Heart left ventricle (tissue), 16 donors: ENCODE measurements at regions not wholly inside any gene's neighbourhood (a gene's known extent, or its start where the extent isn't known, plus 50 kb on each side); places are given as distances from the start of the nearest gene placed in this dataset.

Experiments used
- ATAC-seq, 4 donors: fragments of 200-7000 bp; cut with Tn5 transposase; one replicate each; pipeline ENCODE4 v1.9.1; 2020 to 2022; ENCODE audit warnings: moderate library complexity in 4 of 4, mild to moderate bottlenecking in 3 of 4, moderate number of reproducible peaks in 1 of 4
- DNase-seq, 5 donors: peaks; one replicate each; pipeline ENCODE4 v3.0.0-alpha.2; 2020
- H3K27ac ChIP-seq, 12 donors: fragments of 200-600 bp; sonication (generic) in 4 of 12; one replicate each; pipeline versions ENCODE4 v1.5.0 to v1.8.0; 2016 to 2022; ENCODE audit warnings: mild to moderate bottlenecking in 2 of 12
- H3K27me3 ChIP-seq, 9 donors: fragments of 200-600 bp; sonication (generic) in 2 of 9; one replicate each; pipeline versions ENCODE4 v1.5.1 to v1.8.0; 2016 to 2022; ENCODE audit warnings: mild to moderate bottlenecking in 3 of 9
- H3K36me3 ChIP-seq, 9 donors: fragments of 200-600 bp; sonication (generic) in 2 of 9; one replicate each; pipeline versions ENCODE4 v1.5.0 to v1.8.0; 2018 to 2022; ENCODE audit warnings: mild to moderate bottlenecking in 2 of 9
- H3K4me1 ChIP-seq, 12 donors: fragments of 200-600 bp; sonication (generic) in 4 of 12; one replicate each; pipeline versions ENCODE4 v1.5.0 to v1.8.0; 2016 to 2022; ENCODE audit warnings: mild to moderate bottlenecking in 3 of 12
- H3K4me3 ChIP-seq, 12 donors: fragments of 200-600 bp; sonication (generic) in 4 of 12; one replicate each; pipeline versions ENCODE4 v1.5.0 to v1.8.0; 2017 to 2022; ENCODE audit warnings: mild to moderate bottlenecking in 9 of 12, moderate library complexity in 4 of 12
- H3K9me3 ChIP-seq, 12 donors: fragments of 200-600 bp; sonication (generic) in 4 of 12; one replicate each; pipeline versions ENCODE4 v1.5.0 to v1.8.0; 2016 to 2022; ENCODE audit warnings: mild to moderate bottlenecking in 1 of 12
- CTCF ChIP-seq, 12 donors: fragments of 200-600 bp; sonication (generic) in 4 of 12; IDR thresholded peaks; one replicate each; pipeline versions ENCODE4 v1.5.0 to v1.8.0; 2018 to 2022; ENCODE audit warnings: antibody characterized with exemption in 12 of 12, mild to moderate bottlenecking in 5 of 12
- POLR2A ChIP-seq, 2 donors: fragments of 450-650 bp; IDR thresholded peaks; one replicate each; pipeline ENCODE4 v1.6.1; 2017; ENCODE audit warnings: antibody characterized with exemption in 2 of 2, mild to moderate bottlenecking in 2 of 2, moderate library complexity in 2 of 2
- WGBS, 4 donors: extraction: QIAGEN DNeasy Blood & Tissue Kit in 2 of 4; methylation state at CpG; one replicate each; pipeline versions ENCODE4 v1.1.5 to v1.1.7; 2013 to 2018; 5-methylcytosine and 5-hydroxymethylcytosine counted together
- intact Hi-C, 10 donors: fragments of 100-400 bp; cut with DNase I; formaldehyde crosslinking; loops; one replicate each; pipeline versions ENCODE4 v1.11.1 to v1.14.2; 2022
- donor health status: ischemic (EF 13 %, LVEDD 7.1; RV severe dilation, severe dysfunction).
- donor health status: healthy with polysubstance abuse.
- donor health status: DM: no; HTN: yes; CAD: no.
- donor health status: DM: no; HTN: no; CAD: no.
- donor health status: ischemic (EF 25% LVEDD 6.9; RV normal size, moderate dysfunction).
- donor health status: ischemic (EF 25% LVEDD 5.7; RV mildly dilated, moderate dysfunction).
- donor health status: healthy.
- donor health status: DM: yes; HTN: yes; CAD: no.
- donor health status: ischemic (EF 35%, LVEDD 5.7; RV mildly dilated, moderate dysfunction).
- donor health status: nonischemic (EF 11% LVEDD 7.7; RV severe dilation, severe dysfunction).
- donor health status: DM: yes; HTN: yes; CAD: no.
- donor health status: PGD.
- donor health status: ischemic (EF 29% LVEDD 5.4; RV normal size, mild dysfunction).
- donor health status: nonischemic (EF 23%, LVEDD 6.1; RV moderate dilation, normal function).

GRCh38 chr20:59400708-59401107, 100.3 kb downstream of the EDN3 start:
- Histone ChIP-seq H3K36me3 (no peaks in the 10 kb centered on the region), H3K27me3 (peaks cover 9 to 86% (median 47%) of the 10 kb centered on the region in 9 donors), H3K27ac (no peak overlapping the region), H3K4me1 (peaks cover 0 to 18% (median 7%) of the 10 kb centered on the region in 12 donors), H3K4me3 (no peak overlapping the region), H3K9me3 (no peaks in the 10 kb centered on the region)
- no peak for ATAC-seq
- WGBS, 4 donors: 36 to 47% (median 42%) methylated on average over 9 of the region's 9 CpGs
- intact Hi-C loops: loop anchor here in 9 of 10 donors (5.0 to 10.0 kb wide), 7 partner anchors 176 to 536 kb away; no protein-coding TSS in a partner anchor
- no peak for DNase-seq
- TF ChIP-seq POLR2A (IDR thresholded peaks at IDR 0.05): no peak
- TF ChIP-seq CTCF (IDR thresholded peaks at IDR 0.05): no peak

GRCh38 chr20:59402681-59403080, 102.3 kb downstream of the EDN3 start:
- no peak for TF ChIP-seq CTCF (IDR thresholded peaks at IDR 0.05)
- TF ChIP-seq POLR2A (IDR thresholded peaks at IDR 0.05): no peak
- intact Hi-C loops: loop anchor here (2.0 to 10.0 kb wide), 8 partner anchors 178 to 538 kb away; no protein-coding TSS in a partner anchor

GRCh38 chr20:59403261-59403961, 103.0 kb downstream of the EDN3 start:
- Histone ChIP-seq H3K36me3 (no peaks in the 10 kb centered on the region), H3K9me3 (no peaks in the 10 kb centered on the region), H3K4me1 (peaks cover 0 to 18% (median 7%) of the 10 kb centered on the region in 12 donors), H3K4me3 (peak overlapping the region in 4 of 12 donors; percentile 3 to 11 (median 4)), H3K27me3 (peaks cover 9 to 81% (median 47%) of the 10 kb centered on the region in 9 donors), H3K27ac (no peak overlapping the region)
- intact Hi-C loops: loop anchor here (2.0 to 10.0 kb wide), 8 partner anchors 179 to 539 kb away; no protein-coding TSS in a partner anchor
- WGBS, 4 donors: 5 to 14% (median 6%) methylated on average over 20 to 46 of the region's 46 CpGs
- TF ChIP-seq POLR2A (IDR thresholded peaks at IDR 0.05) (no peak), CTCF (IDR thresholded peaks at IDR 0.05) (peak; percentile 88 to 98 (median 94))
- DNase-seq (peak in 4 of 5 donors; percentile 29 to 75 (median 40)), ATAC-seq (peak in 3 of 4 donors; percentile 33 to 70 (median 56))

More at GRCh38 chr20:59402681-59403080, 102.3 kb downstream of the EDN3 start:
- Histone ChIP-seq H3K4me3 (no peak overlapping the region), H3K27me3 (peaks cover 9 to 84% (median 47%) of the 10 kb centered on the region in 9 donors), H3K27ac (no peak overlapping the region), H3K36me3 (no peaks in the 10 kb centered on the region), H3K9me3 (no peaks in the 10 kb centered on the region), H3K4me1 (peaks cover 0 to 18% (median 7%) of the 10 kb centered on the region in 12 donors)
- no peak for ATAC-seq
- 12 to 20% (median 17%) methylated on average over 9 of the region's 9 CpGs for WGBS, 4 donors
- DNase-seq: no peak

GRCh38 chr20:59403962-59404314, 103.5 kb downstream of the EDN3 start:
- intact Hi-C loops: loop anchor here (2.0 to 10.0 kb wide), 8 partner anchors 179 to 539 kb away; no protein-coding TSS in a partner anchor
- no peaks in the 10 kb centered on the region for H3K9me3 ChIP-seq
- DNase-seq (no peak), ATAC-seq (no peak)
- H3K4me1 ChIP-seq: peaks cover 0 to 18% (median 7%) of the 10 kb centered on the region in 12 donors
- TF ChIP-seq POLR2A (IDR thresholded peaks at IDR 0.05): no peak
- peak in 4 of 12 donors; percentile 3 to 30 (median 3) for TF ChIP-seq CTCF (IDR thresholded peaks at IDR 0.05)
- H3K27me3 ChIP-seq: peaks cover 9 to 82% (median 44%) of the 10 kb centered on the region in 9 donors
- H3K4me3 ChIP-seq: peak overlapping the region in 4 of 12 donors; percentile 3 to 11 (median 4)
- 25 to 28% (median 26%) methylated on average over 8 to 9 of the region's 9 CpGs for WGBS, 4 donors
- H3K36me3 ChIP-seq: no peaks in the 10 kb centered on the region
- H3K27ac ChIP-seq: no peak overlapping the region
